H1 (cell line): ENCODE measurements at regions not wholly inside any gene's neighbourhood (a gene's known extent, or its start where the extent isn't known, plus 50 kb on each side); places are given as distances from the start of the nearest gene placed in this dataset.

Source experiments
- CTCF ChIA-PET: fragments of 300-600 bp; sonication (Branson Sonifier 250); formaldehyde crosslinking; loops from one replicate; lab custom pipeline; 2021; ENCODE audit not compliant: partially characterized antibody; lab: Charles Lee
- POLR2A ChIA-PET: fragments of 300-600 bp; sonication (Branson Sonifier 250); formaldehyde crosslinking; loops from one replicate; lab custom pipeline; 2021; ENCODE audit warnings: inconsistent platforms; ENCODE audit not compliant: partially characterized antibody; lab: Charles Lee
- DNase-seq, 2 experiments: peaks; one replicate each; pipeline versions ENCODE4 v3.0.0 to v3.0.0-alpha.2; 2010 to 2022; ENCODE audit warnings: low spot score in 2 of 2, low read depth in 1 of 2, mixed read lengths in 1 of 2
- FAIRE-seq: peaks from 2 replicates; lab custom pipeline; 2011; peaks lifted over from hg19 to GRCh38; lab: Jason Lieb, UNC
- H2AFZ ChIP-seq: 2 replicates; pipeline ENCODE4 v1.8.1; 2012; ENCODE audit warnings: low read length, inconsistent platforms
- H2AK5ac ChIP-seq: 2 replicates; pipeline ENCODE4 v1.6.1; 2013; ENCODE audit warnings: low read depth, low read length
- H2BK120ac ChIP-seq: replicated peaks from 2 replicates; pipeline ENCODE3; 2013; ENCODE audit warnings: low read depth, low read length, inconsistent platforms
- H2BK12ac ChIP-seq: 2 replicates; pipeline ENCODE4 v1.6.1; 2013; ENCODE audit warnings: low read depth, low read length
- H2BK15ac ChIP-seq: 2 replicates; pipeline ENCODE4 v1.6.1; 2013; ENCODE audit warnings: low read length
- H2BK20ac ChIP-seq: 2 replicates; pipeline ENCODE4 v1.6.1; 2013; ENCODE audit warnings: low read length
- H2BK5ac ChIP-seq: 2 replicates; pipeline ENCODE4 v1.6.1; 2013; ENCODE audit warnings: low read depth, low read length
- H3K14ac ChIP-seq: 2 replicates; pipeline ENCODE4 v1.6.1; 2013; ENCODE audit warnings: inconsistent platforms; ENCODE audit not compliant: insufficient read length
- H3K18ac ChIP-seq: 2 replicates; pipeline ENCODE4 v1.6.1; 2013; ENCODE audit warnings: low read length; ENCODE audit errors: extremely low read depth
- H3K23ac ChIP-seq: 2 replicates; pipeline ENCODE4 v1.6.1; 2013; ENCODE audit warnings: inconsistent platforms; ENCODE audit not compliant: insufficient read length
- H3K23me2 ChIP-seq: 2 replicates; pipeline ENCODE4 v1.6.1; 2013; ENCODE audit warnings: low read depth, low read length
- H3K27ac ChIP-seq: 2 replicates; pipeline ENCODE4 v1.6.1; 2011; ENCODE audit warnings: low read depth, low read length, inconsistent platforms
- H3K27me3 ChIP-seq, 4 experiments: replicated peaks in 1 of 4; 1 replicate in 1 of 4; 2 replicates in 3 of 4; pipeline versions ENCODE4 v1.6.1 to v1.8.1; 2011 to 2013; ENCODE audit warnings: low read length in 3 of 4, mild to moderate bottlenecking in 3 of 4, inconsistent platforms in 2 of 4, mixed read lengths in 2 of 4, moderate library complexity in 1 of 4; ENCODE audit not compliant: control insufficient read depth in 3 of 4, insufficient read depth in 3 of 4; ENCODE audit errors: extremely low read depth in 1 of 4
- H3K36me3 ChIP-seq, 4 experiments: 2 replicates each; pipeline versions ENCODE4 v1.6.1 to v1.8.1; 2011 to 2013; ENCODE audit warnings: mild to moderate bottlenecking in 4 of 4, low read length in 3 of 4, moderate library complexity in 2 of 4, control low read depth in 1 of 4, inconsistent platforms in 1 of 4; ENCODE audit not compliant: insufficient read depth in 4 of 4, control insufficient read depth in 2 of 4
- H3K4ac ChIP-seq: replicated peaks from 2 replicates; pipeline ENCODE3; 2013; ENCODE audit warnings: low read length, low read depth, mixed read lengths, inconsistent platforms; ENCODE audit not compliant: insufficient read length
- H3K4me1 ChIP-seq, 4 experiments: replicated peaks in 1 of 4; 1 replicate in 1 of 4; 2 replicates in 3 of 4; pipeline versions ENCODE4 v1.6.1 to v1.8.1; 2011 to 2013; ENCODE audit warnings: low read length in 3 of 4, inconsistent platforms in 2 of 4, mixed read lengths in 1 of 4; ENCODE audit not compliant: insufficient read depth in 4 of 4, control insufficient read depth in 3 of 4
- H3K4me2 ChIP-seq, 2 experiments: 2 replicates each; pipeline versions ENCODE4 v1.6.1 to v1.8.1; 2011 to 2013; ENCODE audit warnings: low read depth in 2 of 2, low read length in 2 of 2, control low read depth in 1 of 2, inconsistent platforms in 1 of 2, mild to moderate bottlenecking in 1 of 2; ENCODE audit not compliant: insufficient read depth in 1 of 2
- H3K4me3 ChIP-seq, 4 experiments: fragments of 200-600, 300-600 bp in 1 of 4; sonication (generic), shearing (Covaris generic), sonication (Bioruptor Twin) in 1 of 4; 2 replicates each; pipeline versions ENCODE4 v1.5.1 to v1.8.1; 2011 to 2016; ENCODE audit warnings: low read length in 4 of 4, low read depth in 3 of 4, control low read depth in 2 of 4, inconsistent platforms in 2 of 4, mild to moderate bottlenecking in 2 of 4, mixed read lengths in 1 of 4, moderate library complexity in 1 of 4; ENCODE audit not compliant: insufficient read depth in 2 of 4; ENCODE audit errors: extremely low read depth in 1 of 4
- H3K56ac ChIP-seq: replicated peaks from 2 replicates; pipeline ENCODE3; 2013; ENCODE audit warnings: low read depth, mild to moderate bottlenecking, mixed read lengths, low read length, inconsistent platforms; ENCODE audit not compliant: insufficient read length
- H3K79me1 ChIP-seq: 2 replicates; pipeline ENCODE4 v1.6.1; 2013; ENCODE audit warnings: low read depth, low read length, control low read depth
- H3K79me2 ChIP-seq, 2 experiments: 2 replicates each; pipeline versions ENCODE4 v1.6.1 to v1.8.1; 2012 to 2013; ENCODE audit warnings: low read length in 2 of 2, mild to moderate bottlenecking in 2 of 2, inconsistent platforms in 1 of 2; ENCODE audit not compliant: insufficient read depth in 2 of 2, control insufficient read depth in 1 of 2
- H3K9ac ChIP-seq, 4 experiments: replicated peaks in 1 of 4; 1 replicate in 1 of 4; 2 replicates in 3 of 4; pipeline versions ENCODE4 v1.6.1 to v1.8.1; 2011 to 2013; ENCODE audit warnings: low read depth in 3 of 4, low read length in 3 of 4, control low read depth in 2 of 4, mild to moderate bottlenecking in 2 of 4, moderate library complexity in 2 of 4, inconsistent platforms in 1 of 4; ENCODE audit errors: extremely low read depth in 1 of 4
- H3K9me3 ChIP-seq, 2 experiments: 2 replicates each; pipeline versions ENCODE4 v1.6.1 to v1.8.1; 2012 to 2013; ENCODE audit warnings: mild to moderate bottlenecking in 2 of 2, moderate library complexity in 2 of 2, control low read depth in 1 of 2, inconsistent platforms in 1 of 2, low read depth in 1 of 2, low read length in 1 of 2, mixed read lengths in 1 of 2; ENCODE audit not compliant: insufficient read depth in 2 of 2
- H4K20me1 ChIP-seq, 2 experiments: replicated peaks in 1 of 2; 2 replicates each; pipeline versions ENCODE3 to v1.8.1; 2011 to 2013; ENCODE audit warnings: inconsistent platforms in 2 of 2, low read length in 2 of 2, mild to moderate bottlenecking in 1 of 2; ENCODE audit not compliant: insufficient read depth in 2 of 2, control insufficient read depth in 1 of 2
- H4K5ac ChIP-seq: 2 replicates; pipeline ENCODE4 v1.6.1; 2013; ENCODE audit warnings: low read length, low read depth, mixed read lengths, inconsistent platforms; ENCODE audit not compliant: insufficient read length
- H4K8ac ChIP-seq: 2 replicates; pipeline ENCODE4 v1.8.0; 2013; ENCODE audit warnings: mild to moderate bottlenecking, moderate library complexity, low read length, inconsistent platforms; ENCODE audit not compliant: insufficient read depth; ENCODE audit errors: extremely low read depth
- H4K91ac ChIP-seq: replicated peaks from 2 replicates; pipeline ENCODE3; 2013; ENCODE audit warnings: low read length, mixed read lengths, inconsistent platforms; ENCODE audit not compliant: insufficient read length
- ATF3 ChIP-seq: IDR thresholded peaks from 2 replicates; pipeline ENCODE4 v1.6.1; 2011; ENCODE audit warnings: low read depth, mild to moderate bottlenecking, low read length; ENCODE audit not compliant: insufficient read depth
- BRCA1 ChIP-seq: IDR thresholded peaks from 2 replicates; pipeline ENCODE4 v1.6.1; 2012; ENCODE audit warnings: low read depth, low read length, improper control_type of control experiment
- CBX8 ChIP-seq: fragments of 300-800, 300-1000 bp; sonication (generic); IDR thresholded peaks from 2 replicates; pipeline ENCODE4 v1.7.1; 2016; ENCODE audit warnings: low read depth, low read length, borderline replicate concordance
- HDAC2 ChIP-seq, 2 experiments: fragments of 300-600 bp in 1 of 2; sonication (generic) in 1 of 2; IDR thresholded peaks; 2 replicates each; pipeline ENCODE4 v1.6.1; 2011 to 2012; ENCODE audit warnings: low read depth in 2 of 2, low read length in 2 of 2, mild to moderate bottlenecking in 2 of 2, moderate library complexity in 2 of 2, borderline replicate concordance in 1 of 2, inconsistent platforms in 1 of 2
- RNF2 ChIP-seq: fragments of 200-900, 300-1000 bp; sonication (generic); IDR thresholded peaks from 2 replicates; pipeline ENCODE4 v1.7.1; 2016; ENCODE audit warnings: borderline replicate concordance, low read depth, mild to moderate bottlenecking, antibody characterized with exemption, low read length; ENCODE audit not compliant: poor library complexity, severe bottlenecking; ENCODE audit errors: missing control alignments
- SP1 ChIP-seq: IDR thresholded peaks from 2 replicates; pipeline ENCODE4 v1.6.1; 2011; ENCODE audit warnings: low read depth, low read length
- SP4 ChIP-seq: IDR thresholded peaks from 2 replicates; pipeline ENCODE4 v1.6.1; 2012; ENCODE audit warnings: low read length, inconsistent platforms
- SRF ChIP-seq: IDR thresholded peaks from 2 replicates; pipeline ENCODE4 v1.6.1; 2011; ENCODE audit warnings: mild to moderate bottlenecking, low read depth, low read length, moderate library complexity
- WGBS, 2 experiments: shearing (Covaris generic) in 1 of 2; methylation state at CpG; one replicate each; pipeline versions ENCODE4 v1.1.6 to v1.1.7; 2013 to 2015; ENCODE audit warnings: low lambda C conversion rate in 2 of 2, mixed read lengths in 2 of 2, inconsistent platforms in 1 of 2, low coverage in 1 of 2, missing lambda C conversion rate in 1 of 2; ENCODE audit not compliant: insufficient replicate concordance in 2 of 2, insufficient coverage in 1 of 2, insufficient read length in 1 of 2; ENCODE audit errors: extremely low coverage in 1 of 2, missing lambda C conversion rate in 1 of 2; 5-methylcytosine and 5-hydroxymethylcytosine counted together

GRCh38 chr7:414681-415560 lies 104.7 kb downstream of the PDGFA start:
- Histone ChIP-seq H3K4me2 (no peak overlapping the region), H3K4ac (no peak overlapping the region), H2AK5ac (no peak overlapping the region), H3K36me3 (no peaks in the 10 kb centered on the region), H2BK120ac (no peak overlapping the region), H2BK12ac (no peak overlapping the region; the same call in 1 of the 2 replicates), H3K4me3 (no peak overlapping the region), H3K9me3 (peaks cover 9 to 12% of the 10 kb centered on the region in 2 experiments), H3K56ac (no peak overlapping the region), H3K4me1 (peaks cover 0 to 3% (median under 1%) of the 10 kb centered on the region in 4 experiments; a peak in 2 of 7 replicates), H3K18ac (no peak overlapping the region), H4K8ac (peak overlapping the region; percentile 59; the same call in 1 of the 2 replicates), H4K5ac (no peak overlapping the region), H3K79me1 (no peaks in the 10 kb centered on the region), H3K23me2 (no peaks in the 10 kb centered on the region), H2BK15ac (peak overlapping the region; percentile 61; the same call in 1 of the 2 replicates), H3K9ac (no peak overlapping the region), H2AFZ (no peak overlapping the region), H3K14ac (no peak overlapping the region), H3K27me3 (no peaks in the 10 kb centered on the region), H4K91ac (no peak overlapping the region), H3K27ac (no peak overlapping the region), H3K79me2 (no peaks in the 10 kb centered on the region), H2BK20ac (no peak overlapping the region), H2BK5ac (no peak overlapping the region), H4K20me1 (no peaks in the 10 kb centered on the region), H3K23ac (no peak overlapping the region)
- TF ChIP-seq CBX8 (no peak), SP4 (no peak), HDAC2 (IDR thresholded peaks at IDR 0.05; ENCODE audit: borderline replicate concordance in 1 of 2, low read depth in 2 of 2, low read length in 2 of 2) (no peak), RNF2 (no peak), SP1 (no peak), SRF (no peak), BRCA1 (no peak), ATF3 (no peak)
- FAIRE-seq (no peak), DNase-seq (no peak)
- ChIA-PET CTCF (interaction anchor here (0.6 to 1.3 kb wide), 3 partner anchors 12 to 64 kb away, joined by 3 to 5 read pairs (median 3); no protein-coding TSS in a partner anchor), POLR2A (interaction anchor here (0.6 kb wide), 1 partner anchor 88 kb away, joined by 3 read pairs; no protein-coding TSS in a partner anchor)
- 93% methylated on average over 35 of the region's 35 CpGs; no CpG with 5 or more reads in 1 of the 2 experiments for WGBS, 2 experiments
